ENCODE measurements at regions not wholly inside any gene's neighbourhood (a gene's known extent, or its start where the extent isn't known, plus 50 kb on each side); places are given as distances from the start of the nearest gene placed in this dataset.

- no peak for DNase-seq (ENCODE audit: low read depth, low spot score)
- intact Hi-C loops (cut with micrococcal nuclease), result no loop called here
- Histone ChIP-seq H3K9me2 (ENCODE audit: insufficient read depth) (0 out of 2 replicates have a peak, but pooled peaks cover 4% of the 10 kb centered on the region), H3K27me3 (ENCODE audit: insufficient read depth, low read length) (no peaks in the 10 kb centered on the region), H4K20me1 (ENCODE audit: insufficient read depth) (no peaks in the 10 kb centered on the region), H3K4me2 (ENCODE audit: low read length) (no peak overlapping the region), H3K9ac (ENCODE audit: low read length) (no peak overlapping the region), H3K79me2 (ENCODE audit: insufficient read depth, low read length) (no peaks in the 10 kb centered on the region), H2AFZ (ENCODE audit: low read depth, low read length, poor library complexity, severe bottlenecking) (no peak overlapping the region), H3K36me3 (ENCODE audit: control insufficient read depth in 1 of 2, insufficient read depth in 2 of 2, low read length in 2 of 2) (no peaks in the 10 kb centered on the region), H3K27ac (ENCODE audit: low read depth, low read length) (no peak overlapping the region), H3K4me1 (ENCODE audit: control insufficient read depth in 1 of 2, insufficient read depth in 2 of 2, low read length in 2 of 2) (no peaks in the 10 kb centered on the region), H3K4me3 (replicated peaks in 1 of 2; ENCODE audit: low read depth in 1 of 2, low read length in 2 of 2) (no peak overlapping the region), H3K9me3 (ENCODE audit: control insufficient read depth in 1 of 2, insufficient read depth in 1 of 2, low read depth in 1 of 2, low read length in 2 of 2) (no peaks in the 10 kb centered on the region)
- ChIA-PET CTCF (no interaction called here), POLR2A (no interaction called here), RAD21 (ENCODE audit: low non-redundant PET in 1 of 2, low total read pairs in 2 of 2, uncharacterized antibody in 2 of 2, unreplicated experiment in 2 of 2) (no interaction called here)
- ATAC-seq, result no peak
- BruUV-seq (replicated peaks), result no TSS peak
- TF ChIP-seq, protein P1, sequence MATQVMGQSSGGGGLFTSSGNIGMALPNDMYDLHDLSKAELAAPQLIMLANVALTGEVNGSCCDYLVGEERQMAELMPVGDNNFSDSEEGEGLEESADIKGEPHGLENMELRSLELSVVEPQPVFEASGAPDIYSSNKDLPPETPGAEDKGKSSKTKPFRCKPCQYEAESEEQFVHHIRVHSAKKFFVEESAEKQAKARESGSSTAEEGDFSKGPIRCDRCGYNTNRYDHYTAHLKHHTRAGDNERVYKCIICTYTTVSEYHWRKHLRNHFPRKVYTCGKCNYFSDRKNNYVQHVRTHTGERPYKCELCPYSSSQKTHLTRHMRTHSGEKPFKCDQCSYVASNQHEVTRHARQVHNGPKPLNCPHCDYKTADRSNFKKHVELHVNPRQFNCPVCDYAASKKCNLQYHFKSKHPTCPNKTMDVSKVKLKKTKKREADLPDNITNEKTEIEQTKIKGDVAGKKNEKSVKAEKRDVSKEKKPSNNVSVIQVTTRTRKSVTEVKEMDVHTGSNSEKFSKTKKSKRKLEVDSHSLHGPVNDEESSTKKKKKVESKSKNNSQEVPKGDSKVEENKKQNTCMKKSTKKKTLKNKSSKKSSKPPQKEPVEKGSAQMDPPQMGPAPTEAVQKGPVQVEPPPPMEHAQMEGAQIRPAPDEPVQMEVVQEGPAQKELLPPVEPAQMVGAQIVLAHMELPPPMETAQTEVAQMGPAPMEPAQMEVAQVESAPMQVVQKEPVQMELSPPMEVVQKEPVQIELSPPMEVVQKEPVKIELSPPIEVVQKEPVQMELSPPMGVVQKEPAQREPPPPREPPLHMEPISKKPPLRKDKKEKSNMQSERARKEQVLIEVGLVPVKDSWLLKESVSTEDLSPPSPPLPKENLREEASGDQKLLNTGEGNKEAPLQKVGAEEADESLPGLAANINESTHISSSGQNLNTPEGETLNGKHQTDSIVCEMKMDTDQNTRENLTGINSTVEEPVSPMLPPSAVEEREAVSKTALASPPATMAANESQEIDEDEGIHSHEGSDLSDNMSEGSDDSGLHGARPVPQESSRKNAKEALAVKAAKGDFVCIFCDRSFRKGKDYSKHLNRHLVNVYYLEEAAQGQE (IDR thresholded peaks at IDR 0.05; ENCODE audit: low read depth), result no peak
- TF ChIP-seq, protein P2, sequence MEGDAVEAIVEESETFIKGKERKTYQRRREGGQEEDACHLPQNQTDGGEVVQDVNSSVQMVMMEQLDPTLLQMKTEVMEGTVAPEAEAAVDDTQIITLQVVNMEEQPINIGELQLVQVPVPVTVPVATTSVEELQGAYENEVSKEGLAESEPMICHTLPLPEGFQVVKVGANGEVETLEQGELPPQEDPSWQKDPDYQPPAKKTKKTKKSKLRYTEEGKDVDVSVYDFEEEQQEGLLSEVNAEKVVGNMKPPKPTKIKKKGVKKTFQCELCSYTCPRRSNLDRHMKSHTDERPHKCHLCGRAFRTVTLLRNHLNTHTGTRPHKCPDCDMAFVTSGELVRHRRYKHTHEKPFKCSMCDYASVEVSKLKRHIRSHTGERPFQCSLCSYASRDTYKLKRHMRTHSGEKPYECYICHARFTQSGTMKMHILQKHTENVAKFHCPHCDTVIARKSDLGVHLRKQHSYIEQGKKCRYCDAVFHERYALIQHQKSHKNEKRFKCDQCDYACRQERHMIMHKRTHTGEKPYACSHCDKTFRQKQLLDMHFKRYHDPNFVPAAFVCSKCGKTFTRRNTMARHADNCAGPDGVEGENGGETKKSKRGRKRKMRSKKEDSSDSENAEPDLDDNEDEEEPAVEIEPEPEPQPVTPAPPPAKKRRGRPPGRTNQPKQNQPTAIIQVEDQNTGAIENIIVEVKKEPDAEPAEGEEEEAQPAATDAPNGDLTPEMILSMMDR (IDR thresholded peaks at IDR 0.05 in 2 of 3, conservative IDR thresholded peaks at IDR 0.05 in 1 of 3; ENCODE audit: borderline replicate concordance in 1 of 3, insufficient read depth in 1 of 3, low read depth in 2 of 3, low read length in 2 of 3), result no peak
- TF ChIP-seq RAD21 (IDR thresholded peaks at IDR 0.05; ENCODE audit: low read depth) (no peak), FOSL1 (IDR thresholded peaks at IDR 0.05; ENCODE audit: low read depth) (no peak), EZH2 (IDR thresholded peaks at IDR 0.05) (no peak), ZNF274 (IDR thresholded peaks at IDR 0.05; ENCODE audit: low read depth, low read length) (no peak), ZBTB33 (IDR thresholded peaks at IDR 0.05; ENCODE audit: extremely low read depth, insufficient replicate concordance, low read length) (no peak), EZH2phosphoT487 (IDR thresholded peaks at IDR 0.05; ENCODE audit: borderline replicate concordance) (no peak), ATF3 (IDR thresholded peaks at IDR 0.05) (no peak), EGR1 (IDR thresholded peaks at IDR 0.05; ENCODE audit: low read depth) (no peak), POLR2A (IDR thresholded peaks at IDR 0.05; ENCODE audit: borderline replicate concordance, extremely low read depth, insufficient read depth, insufficient read length) (no peak), CEBPB (IDR thresholded peaks at IDR 0.05; ENCODE audit: low read depth) (no peak), SIN3A (IDR thresholded peaks at IDR 0.05; ENCODE audit: low read depth) (no peak), ZFX (IDR thresholded peaks at IDR 0.05) (no peak), SP1 (IDR thresholded peaks at IDR 0.05; ENCODE audit: low read depth) (no peak), SRF (IDR thresholded peaks at IDR 0.05; ENCODE audit: low read depth) (no peak)
These were observed 72.1 kb downstream of the SEM1 start for GRCh38 chr7:96637522-96637921.

Measured in HCT116 (cell line).